Upper lobe of right lung (tissue), 1 donor: ENCODE measurements at regions not wholly inside any gene's neighbourhood (a gene's known extent, or its start where the extent isn't known, plus 50 kb on each side); places are given as distances from the start of the nearest gene placed in this dataset.

Experiments used
- ATAC-seq: fragments of 200-7000 bp; cut with Tn5 transposase; one replicate; pipeline ENCODE4 v1.9.1; 2020; ENCODE audit warnings: mild to moderate bottlenecking, moderate library complexity
- DNase-seq: peaks from one replicate; pipeline ENCODE4 v3.0.0-alpha.2; 2020
- H3K27ac ChIP-seq: fragments of 200-600 bp; one replicate; pipeline ENCODE4 v1.8.0; 2022
- H3K27me3 ChIP-seq: fragments of 200-600 bp; one replicate; pipeline ENCODE4 v1.8.0; 2022; ENCODE audit warnings: mild to moderate bottlenecking
- H3K36me3 ChIP-seq: fragments of 200-600 bp; one replicate; pipeline ENCODE4 v1.8.0; 2022
- H3K4me1 ChIP-seq: fragments of 200-600 bp; one replicate; pipeline ENCODE4 v1.8.0; 2022
- H3K4me3 ChIP-seq: fragments of 200-600 bp; one replicate; pipeline ENCODE4 v1.8.0; 2022; ENCODE audit warnings: mild to moderate bottlenecking
- H3K9me3 ChIP-seq: fragments of 200-600 bp; one replicate; pipeline ENCODE4 v1.8.0; 2022
- intact Hi-C: fragments of 100-400 bp; cut with DNase I; formaldehyde crosslinking; loops from one replicate; pipeline ENCODE4 v1.11.0; 2022
- TF ChIP-seq, protein P1 (sequence below): fragments of 200-600 bp; IDR thresholded peaks from one replicate; pipeline ENCODE4 v1.8.0; 2022; ENCODE audit warnings: antibody characterized with exemption
- donor health status: DM: no; HTN: yes; CAD: no; lungs with severe emphysema.

DNA sequence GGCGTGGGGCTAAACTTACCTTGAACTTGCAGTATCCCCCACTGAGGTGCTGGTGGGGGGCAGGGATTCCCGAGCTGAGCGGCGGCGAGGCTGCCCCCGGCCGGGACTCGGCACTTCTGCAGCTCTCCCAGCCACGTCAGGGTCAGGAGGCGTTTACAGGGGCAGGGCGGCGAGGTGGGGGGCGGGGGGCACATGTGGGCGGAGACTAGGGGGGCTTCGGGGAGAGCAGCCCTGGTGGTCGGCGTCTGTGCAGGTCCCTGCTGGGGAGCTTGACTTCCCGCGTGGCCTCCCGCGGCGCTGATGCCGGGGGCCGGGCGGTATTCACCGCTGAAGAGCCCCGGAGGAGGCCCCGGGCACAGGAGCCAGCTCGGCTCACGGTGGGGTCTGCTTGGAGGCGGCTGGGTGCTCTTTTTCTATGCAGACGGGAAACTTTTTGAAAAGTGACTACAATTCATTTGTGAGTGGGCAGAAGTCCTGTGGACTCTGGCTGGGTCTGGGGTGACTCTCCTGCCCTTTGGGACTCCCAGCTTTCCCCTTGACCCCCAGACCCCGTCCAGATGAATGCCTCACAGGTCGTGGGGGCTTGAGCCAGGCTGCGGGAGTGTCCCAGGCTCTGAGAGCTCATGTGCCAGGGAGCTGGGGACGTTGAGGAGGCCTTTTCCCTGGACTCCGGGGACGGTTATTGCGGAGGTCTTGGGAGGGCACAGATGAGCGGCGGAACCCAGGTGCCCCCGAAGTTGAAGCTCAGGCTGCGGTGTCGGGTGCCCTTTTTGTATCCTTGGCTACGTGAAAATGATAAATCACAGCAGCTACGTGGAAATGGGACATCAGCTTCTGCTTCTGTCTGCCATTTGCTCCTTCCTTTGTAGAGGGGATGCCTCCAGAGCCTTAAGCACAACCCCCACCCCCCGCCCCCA is 75.9 kb upstream of the GATA5 start:
- ATAC-seq (no peak), DNase-seq (no peak)
- Histone ChIP-seq H3K4me3 (peak overlapping the region; percentile 8), H3K27me3 (peaks cover 89% of the 10 kb centered on the region), H3K27ac (no peak overlapping the region), H3K9me3 (no peaks in the 10 kb centered on the region), H3K36me3 (no peaks in the 10 kb centered on the region), H3K4me1 (peaks cover 4% of the 10 kb centered on the region)
- TF ChIP-seq, protein P1, sequence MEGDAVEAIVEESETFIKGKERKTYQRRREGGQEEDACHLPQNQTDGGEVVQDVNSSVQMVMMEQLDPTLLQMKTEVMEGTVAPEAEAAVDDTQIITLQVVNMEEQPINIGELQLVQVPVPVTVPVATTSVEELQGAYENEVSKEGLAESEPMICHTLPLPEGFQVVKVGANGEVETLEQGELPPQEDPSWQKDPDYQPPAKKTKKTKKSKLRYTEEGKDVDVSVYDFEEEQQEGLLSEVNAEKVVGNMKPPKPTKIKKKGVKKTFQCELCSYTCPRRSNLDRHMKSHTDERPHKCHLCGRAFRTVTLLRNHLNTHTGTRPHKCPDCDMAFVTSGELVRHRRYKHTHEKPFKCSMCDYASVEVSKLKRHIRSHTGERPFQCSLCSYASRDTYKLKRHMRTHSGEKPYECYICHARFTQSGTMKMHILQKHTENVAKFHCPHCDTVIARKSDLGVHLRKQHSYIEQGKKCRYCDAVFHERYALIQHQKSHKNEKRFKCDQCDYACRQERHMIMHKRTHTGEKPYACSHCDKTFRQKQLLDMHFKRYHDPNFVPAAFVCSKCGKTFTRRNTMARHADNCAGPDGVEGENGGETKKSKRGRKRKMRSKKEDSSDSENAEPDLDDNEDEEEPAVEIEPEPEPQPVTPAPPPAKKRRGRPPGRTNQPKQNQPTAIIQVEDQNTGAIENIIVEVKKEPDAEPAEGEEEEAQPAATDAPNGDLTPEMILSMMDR = no peak
- intact Hi-C loops = no loop called here

- Histone ChIP-seq H3K9me3 (no peaks in the 10 kb centered on the region), H3K4me1 (peaks cover 4% of the 10 kb centered on the region), H3K36me3 (no peaks in the 10 kb centered on the region), H3K27me3 (peaks cover 84% of the 10 kb centered on the region), H3K4me3 (no peak overlapping the region), H3K27ac (no peak overlapping the region)
- intact Hi-C loops = no loop called here
- TF ChIP-seq, protein P1 = no peak
- no peak for ATAC-seq
- no peak for DNase-seq
These were observed 76.8 kb upstream of the GATA5 start for GRCh38 chr20:62552613-62553012.

DNA sequence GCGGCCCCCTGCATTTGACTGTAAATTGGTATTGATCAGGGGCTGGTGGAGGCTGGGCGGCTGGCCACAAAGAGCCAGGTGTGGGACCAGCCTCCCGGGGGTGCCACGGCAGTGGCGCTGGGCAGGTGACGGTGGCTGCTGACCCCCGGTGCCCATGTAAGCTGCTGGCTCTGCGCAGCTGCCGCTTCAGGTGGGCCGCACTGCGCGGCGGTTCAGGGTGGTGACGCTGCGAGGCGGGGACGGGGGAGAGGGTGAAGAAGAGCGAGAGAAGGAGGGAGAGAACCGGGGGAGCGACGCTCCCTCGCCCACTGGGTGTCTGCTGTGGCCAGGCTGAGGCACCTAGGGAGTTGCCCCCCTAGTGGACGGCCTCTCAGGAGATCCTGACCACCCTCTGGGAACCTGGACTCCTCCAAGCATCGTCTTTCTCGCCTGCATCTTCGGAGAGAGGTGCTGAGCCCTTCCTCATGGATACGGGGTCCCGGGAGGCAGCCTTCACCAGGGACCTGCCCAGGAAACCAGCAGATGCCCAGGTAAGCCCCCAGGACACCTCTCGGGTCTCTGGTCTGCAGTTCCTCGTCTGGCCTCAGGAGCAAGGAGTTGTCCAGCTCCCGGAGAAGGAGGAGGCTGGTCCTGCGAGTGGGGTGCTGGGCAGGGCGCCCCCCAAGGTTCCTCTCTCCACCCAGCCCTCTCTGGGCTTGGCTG is 77.5 kb upstream of the GATA5 start:
- TF ChIP-seq, protein P1 = no peak
- H3K27me3 ChIP-seq = peaks cover 88% of the 10 kb centered on the region
- peaks cover 4% of the 10 kb centered on the region for H3K4me1 ChIP-seq
- H3K4me3 ChIP-seq = no peak overlapping the region
- H3K9me3 ChIP-seq = no peaks in the 10 kb centered on the region
- no peak for ATAC-seq
- DNase-seq = no peak
- intact Hi-C loops = no loop called here
- H3K36me3 ChIP-seq = no peaks in the 10 kb centered on the region
- H3K27ac ChIP-seq = no peak overlapping the region

DNA sequence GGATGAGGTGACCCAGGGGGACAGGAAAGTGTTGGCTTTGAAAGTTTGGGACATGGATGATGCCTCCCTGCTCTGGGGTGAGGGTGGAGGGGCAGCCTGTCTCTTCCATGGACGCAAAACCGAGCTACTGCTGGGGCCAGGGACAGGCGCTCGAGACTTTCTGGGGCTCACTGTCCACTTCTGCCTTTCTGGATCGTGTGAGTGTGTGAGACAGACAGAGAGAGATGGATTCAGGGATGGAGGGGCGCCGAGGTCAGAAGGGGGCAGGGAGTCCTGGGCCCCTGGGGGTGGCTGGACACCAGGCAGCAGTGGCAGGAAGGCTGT is 78.0 kb upstream of the GATA5 start:
- intact Hi-C loops = no loop called here
- ATAC-seq (no peak), DNase-seq (no peak)

DNA sequence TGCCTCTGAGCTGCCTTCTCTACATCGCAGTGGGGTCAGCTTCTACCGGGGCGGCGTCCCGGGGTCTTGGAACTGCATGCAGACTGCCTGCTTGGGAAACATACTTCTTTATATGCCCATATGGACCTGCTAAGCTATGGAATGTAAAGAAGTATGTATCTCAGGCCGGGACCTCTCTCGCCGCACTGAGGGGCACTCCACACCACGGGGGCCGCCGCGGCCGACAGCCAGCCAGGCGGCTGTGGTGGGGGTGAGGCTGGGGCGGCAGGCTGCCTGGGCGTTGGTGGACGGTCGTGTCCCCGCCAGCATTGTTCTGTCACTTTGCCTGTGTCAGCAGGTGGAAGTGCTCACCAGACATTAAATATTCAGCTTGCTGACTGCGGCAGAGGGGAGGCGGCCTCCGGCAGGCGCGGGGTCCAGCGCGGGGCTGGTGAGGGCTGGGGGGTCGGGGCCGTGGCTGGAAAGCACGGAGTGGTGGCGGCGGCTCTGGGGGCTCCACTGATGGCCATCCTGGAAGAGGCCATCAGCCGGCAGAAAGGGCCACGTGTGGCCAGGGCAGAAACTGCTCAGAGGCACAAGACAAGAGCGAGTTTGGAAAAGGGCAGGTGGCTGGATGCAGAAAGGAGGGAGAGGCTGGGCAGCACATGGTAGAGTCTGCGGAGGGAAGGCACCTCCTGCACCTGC is 78.6 kb upstream of the GATA5 start:
- intact Hi-C loops = no loop called here
- no peak for DNase-seq
- no peaks in the 10 kb centered on the region for H3K36me3 ChIP-seq
- H3K4me1 ChIP-seq = peaks cover 4% of the 10 kb centered on the region
- no peak overlapping the region for H3K4me3 ChIP-seq
- H3K27ac ChIP-seq = no peak overlapping the region
- no peak for ATAC-seq
- H3K27me3 ChIP-seq = peaks cover 85% of the 10 kb centered on the region
- TF ChIP-seq, protein P1 = no peak
- H3K9me3 ChIP-seq = no peaks in the 10 kb centered on the region

More for the DNA sequence above, 78.0 kb upstream of the GATA5 start:
- Histone ChIP-seq H3K36me3 (no peaks in the 10 kb centered on the region), H3K27ac (no peak overlapping the region), H3K4me3 (no peak overlapping the region), H3K27me3 (peaks cover 91% of the 10 kb centered on the region), H3K4me1 (peaks cover 4% of the 10 kb centered on the region), H3K9me3 (no peaks in the 10 kb centered on the region)
- TF ChIP-seq, protein P1 = no peak
